Keratinocyte (primary cell): ENCODE measurements at regions not wholly inside any gene's neighbourhood (a gene's known extent, or its start where the extent isn't known, plus 50 kb on each side); places are given as distances from the start of the nearest gene placed in this dataset.

ENCODE experiments used
- DNase-seq: peaks from one replicate; pipeline ENCODE4 v3.0.0-alpha.2; 2011; ENCODE audit warnings: low read depth, missing footprints, low spot score
- FAIRE-seq: peaks from 2 replicates; lab custom pipeline; 2011; peaks lifted over from hg19 to GRCh38; lab: Jason Lieb, UNC
- H2AFZ ChIP-seq: 2 replicates; pipeline ENCODE4 v1.6.0; 2012; ENCODE audit warnings: low read length, control low read depth, inconsistent platforms; ENCODE audit not compliant: control insufficient read depth
- H3K27ac ChIP-seq: 2 replicates; pipeline ENCODE4 v1.5.1; 2011; ENCODE audit warnings: low read length; ENCODE audit not compliant: control insufficient read depth, insufficient read depth
- H3K27me3 ChIP-seq: 3 replicates; pipeline ENCODE4 v1.6.0; 2011; ENCODE audit warnings: low read length; ENCODE audit not compliant: control insufficient read depth, insufficient read depth; ENCODE audit errors: extremely low read depth
- H3K36me3 ChIP-seq, 2 experiments: 2 replicates in 1 of 2; 3 replicates in 1 of 2; pipeline ENCODE4 v1.5.1; 2011; ENCODE audit warnings: low read length in 2 of 2, mild to moderate bottlenecking in 1 of 2; ENCODE audit not compliant: control insufficient read depth in 2 of 2, insufficient read depth in 2 of 2; ENCODE audit errors: extremely low read depth in 1 of 2
- H3K4me1 ChIP-seq: 3 replicates; pipeline ENCODE4 v1.5.1; 2011; ENCODE audit warnings: low read length; ENCODE audit not compliant: control insufficient read depth, insufficient read depth; ENCODE audit errors: extremely low read depth
- H3K4me2 ChIP-seq: 3 replicates; pipeline ENCODE4 v1.6.0; 2011; ENCODE audit warnings: low read depth, low read length; ENCODE audit not compliant: control insufficient read depth, insufficient read depth; ENCODE audit errors: extremely low read depth
- H3K4me3 ChIP-seq, 3 experiments: fragments of 200-600 bp in 1 of 3; sonication (generic) in 1 of 3; 2 replicates in 2 of 3; 3 replicates in 1 of 3; pipeline ENCODE4 v1.5.1; 2011 to 2016; ENCODE audit warnings: low read length in 3 of 3, mild to moderate bottlenecking in 3 of 3, control low read depth in 2 of 3, inconsistent platforms in 1 of 3, low read depth in 1 of 3, mixed read lengths in 1 of 3, mixed run types in 1 of 3, moderate library complexity in 1 of 3; ENCODE audit not compliant: control insufficient read depth in 2 of 3, insufficient read depth in 2 of 3; ENCODE audit errors: extremely low read depth in 1 of 3
- H3K79me2 ChIP-seq: 2 replicates; pipeline ENCODE4 v1.6.0; 2012; ENCODE audit warnings: low read length; ENCODE audit not compliant: control insufficient read depth, insufficient read depth
- H3K9ac ChIP-seq: 3 replicates; pipeline ENCODE4 v1.6.0; 2011; ENCODE audit warnings: low read length; ENCODE audit not compliant: control insufficient read depth, insufficient read depth; ENCODE audit errors: extremely low read depth
- H3K9me1 ChIP-seq: 3 replicates; pipeline ENCODE4 v1.6.0; 2011; ENCODE audit warnings: low read length; ENCODE audit not compliant: control insufficient read depth, insufficient read depth; ENCODE audit errors: extremely low read depth
- H3K9me3 ChIP-seq: 2 replicates; pipeline ENCODE4 v1.5.1; 2012; ENCODE audit warnings: low read depth, low read length; ENCODE audit not compliant: control insufficient read depth
- H4K20me1 ChIP-seq: 3 replicates; pipeline ENCODE4 v1.6.0; 2011; ENCODE audit warnings: low read length; ENCODE audit not compliant: control insufficient read depth, insufficient read depth; ENCODE audit errors: extremely low read depth
- EZH2 ChIP-seq: IDR thresholded peaks from one replicate; pipeline ENCODE4 v1.6.1; 2012; ENCODE audit warnings: inconsistent platforms, mild to moderate bottlenecking, low read length, moderate library complexity
- dilution Hi-C: fragments of 300-500 bp; cut with MboI; formaldehyde crosslinking; loops from one replicate; pipeline ENCODE4 v1.7.0; 2020; ENCODE audit warnings: low sequenced_read_pairs; ENCODE audit not compliant: extremely low pct_ligation_motif_present
- TF ChIP-seq, protein P1 (sequence below), 3 experiments: IDR thresholded peaks in 1 of 3; conservative IDR thresholded peaks in 1 of 3; optimal IDR thresholded peaks in 1 of 3; 2 replicates in 2 of 3; 3 replicates in 1 of 3; pipeline versions ENCODE3 to v1.5.1; 2011; ENCODE audit warnings: low read length in 3 of 3, mild to moderate bottlenecking in 3 of 3, moderate library complexity in 2 of 3, control low read depth in 1 of 3, inconsistent platforms in 1 of 3; ENCODE audit not compliant: insufficient read depth in 2 of 3; ENCODE audit errors: extremely low read depth in 1 of 3

DNA sequence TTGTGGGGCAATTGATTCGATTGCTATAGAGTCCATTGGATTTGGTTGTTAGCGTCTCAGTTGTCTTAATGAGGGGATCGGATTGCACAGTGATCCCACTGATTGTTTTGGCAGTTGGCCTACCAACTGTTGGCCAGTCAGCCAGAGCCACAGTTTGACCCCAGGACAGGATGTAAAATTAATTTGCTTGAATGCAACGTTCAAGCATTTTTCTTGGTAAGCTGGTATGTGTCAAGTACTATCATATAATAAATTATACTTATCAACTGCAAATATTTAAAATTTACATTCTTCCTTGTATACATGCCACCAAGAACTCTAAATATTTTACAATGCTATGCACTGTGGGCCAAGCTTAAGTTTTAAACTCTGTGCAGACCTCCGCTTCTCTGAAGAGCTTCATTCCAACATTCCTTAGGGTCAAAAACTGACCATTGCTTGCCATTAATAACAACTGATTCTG lies 80.4 kb upstream of the OSMR start:
- H3K79me2 ChIP-seq: no peaks in the 10 kb centered on the region
- no peak overlapping the region for H3K9ac ChIP-seq
- no peaks in the 10 kb centered on the region for H4K20me1 ChIP-seq
- peaks cover 4% of the 10 kb centered on the region for H3K27me3 ChIP-seq
- no peaks in the 10 kb centered on the region for H3K4me1 ChIP-seq
- H3K27ac ChIP-seq: no peak overlapping the region
- H3K9me1 ChIP-seq: no peaks in the 10 kb centered on the region
- TF ChIP-seq EZH2: no peak
- TF ChIP-seq, protein P1, sequence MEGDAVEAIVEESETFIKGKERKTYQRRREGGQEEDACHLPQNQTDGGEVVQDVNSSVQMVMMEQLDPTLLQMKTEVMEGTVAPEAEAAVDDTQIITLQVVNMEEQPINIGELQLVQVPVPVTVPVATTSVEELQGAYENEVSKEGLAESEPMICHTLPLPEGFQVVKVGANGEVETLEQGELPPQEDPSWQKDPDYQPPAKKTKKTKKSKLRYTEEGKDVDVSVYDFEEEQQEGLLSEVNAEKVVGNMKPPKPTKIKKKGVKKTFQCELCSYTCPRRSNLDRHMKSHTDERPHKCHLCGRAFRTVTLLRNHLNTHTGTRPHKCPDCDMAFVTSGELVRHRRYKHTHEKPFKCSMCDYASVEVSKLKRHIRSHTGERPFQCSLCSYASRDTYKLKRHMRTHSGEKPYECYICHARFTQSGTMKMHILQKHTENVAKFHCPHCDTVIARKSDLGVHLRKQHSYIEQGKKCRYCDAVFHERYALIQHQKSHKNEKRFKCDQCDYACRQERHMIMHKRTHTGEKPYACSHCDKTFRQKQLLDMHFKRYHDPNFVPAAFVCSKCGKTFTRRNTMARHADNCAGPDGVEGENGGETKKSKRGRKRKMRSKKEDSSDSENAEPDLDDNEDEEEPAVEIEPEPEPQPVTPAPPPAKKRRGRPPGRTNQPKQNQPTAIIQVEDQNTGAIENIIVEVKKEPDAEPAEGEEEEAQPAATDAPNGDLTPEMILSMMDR (optimal IDR thresholded peaks at IDR 0.05 in 1 of 3, IDR thresholded peaks at IDR 0.05 in 1 of 3, conservative IDR thresholded peaks at IDR 0.05 in 1 of 3; ENCODE audit: extremely low read depth in 1 of 3, insufficient read depth in 2 of 3, low read length in 3 of 3): no peak
- H3K9me3 ChIP-seq: no peaks in the 10 kb centered on the region
- no peaks in the 10 kb centered on the region for H3K36me3 ChIP-seq
- H3K4me3 ChIP-seq: no peak overlapping the region
- DNase-seq (no peak), FAIRE-seq (no peak)
- no peak overlapping the region for H2AFZ ChIP-seq
- no peak overlapping the region for H3K4me2 ChIP-seq
- dilution Hi-C loops: no loop called here

DNA sequence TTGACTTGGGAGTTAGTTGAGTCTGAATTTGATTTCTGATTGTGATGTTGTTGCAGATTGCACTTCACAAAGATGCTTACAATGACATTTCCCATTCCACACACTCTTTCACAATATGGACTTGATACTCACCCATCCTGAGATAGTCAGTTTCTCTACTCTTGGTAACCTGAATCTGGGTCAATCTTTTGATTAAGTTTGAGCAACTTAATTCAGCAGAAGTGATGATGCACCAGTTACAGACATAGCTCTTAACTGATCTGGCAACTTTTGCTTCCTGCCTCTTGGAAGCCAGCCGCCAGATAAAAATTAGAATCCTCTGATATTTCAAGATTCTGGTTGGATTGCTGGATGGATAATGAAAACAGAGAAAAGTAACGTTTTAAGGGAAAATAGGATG lies 79.7 kb upstream of the OSMR start:
- Histone ChIP-seq H3K27me3 (peaks cover 2% of the 10 kb centered on the region), H3K9me1 (no peaks in the 10 kb centered on the region), H3K4me3 (no peak overlapping the region), H3K36me3 (no peaks in the 10 kb centered on the region), H2AFZ (no peak overlapping the region), H3K4me1 (no peaks in the 10 kb centered on the region), H3K9me3 (no peaks in the 10 kb centered on the region), H3K27ac (no peak overlapping the region), H4K20me1 (no peaks in the 10 kb centered on the region), H3K9ac (no peak overlapping the region), H3K79me2 (no peaks in the 10 kb centered on the region), H3K4me2 (no peak overlapping the region)
- TF ChIP-seq EZH2: no peak
- TF ChIP-seq, protein P1 (optimal IDR thresholded peaks at IDR 0.05 in 1 of 3, IDR thresholded peaks at IDR 0.05 in 1 of 3, conservative IDR thresholded peaks at IDR 0.05 in 1 of 3; ENCODE audit: extremely low read depth in 1 of 3, insufficient read depth in 2 of 3, low read length in 3 of 3): no peak
- no peak for FAIRE-seq
- dilution Hi-C loops: no loop called here
- DNase-seq: no peak
